ENCODE measurements at regions not wholly inside any gene's neighbourhood (a gene's known extent, or its start where the extent isn't known, plus 50 kb on each side); places are given as distances from the start of the nearest gene placed in this dataset.

DNA sequence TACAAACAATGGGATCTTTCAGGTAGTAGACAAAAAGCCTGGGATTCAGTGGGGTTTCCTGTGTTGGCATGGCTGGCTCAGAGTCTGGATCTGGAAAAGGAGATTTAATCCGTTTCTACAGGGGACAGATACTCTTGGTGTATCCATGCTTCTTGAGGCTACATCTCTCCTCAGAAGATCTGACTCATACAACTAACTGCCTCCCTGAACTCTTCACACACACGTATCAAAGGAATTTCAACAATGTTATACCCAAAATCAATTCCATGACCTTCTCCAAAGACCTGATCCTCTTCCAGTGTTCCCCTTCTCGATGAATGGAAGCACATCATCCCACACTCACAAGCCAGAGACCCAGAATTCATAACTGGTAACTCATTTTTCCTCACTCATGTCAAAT lies 435.3 kb upstream of the NBEA start:
- BruUV-seq (replicated peaks): no TSS peak
- RAD21 ChIA-PET (ENCODE audit: low non-redundant PET in 1 of 2, low total read pairs in 2 of 2, uncharacterized antibody in 2 of 2, unreplicated experiment in 2 of 2): no interaction called here
- H3K9me2 ChIP-seq (ENCODE audit: insufficient read depth): no peaks in the 10 kb centered on the region
- H3K4me3 ChIP-seq (replicated peaks in 1 of 2; ENCODE audit: low read depth in 1 of 2, low read length in 2 of 2): no peak overlapping the region
- TF ChIP-seq EGR1 (IDR thresholded peaks at IDR 0.05; ENCODE audit: low read depth) (no peak), CEBPB (IDR thresholded peaks at IDR 0.05; ENCODE audit: low read depth) (no peak), POLR2A (IDR thresholded peaks at IDR 0.05; ENCODE audit: borderline replicate concordance, extremely low read depth, insufficient read depth, insufficient read length) (no peak), POLR2AphosphoS5 (IDR thresholded peaks at IDR 0.05; ENCODE audit: low read depth, low read length) (no peak), RAD21 (IDR thresholded peaks at IDR 0.05; ENCODE audit: low read depth) (no peak), ELF1 (IDR thresholded peaks at IDR 0.05; ENCODE audit: borderline replicate concordance, low read depth) (no peak), SP1 (IDR thresholded peaks at IDR 0.05; ENCODE audit: low read depth) (no peak), FOSL1 (IDR thresholded peaks at IDR 0.05; ENCODE audit: low read depth) (no peak), YY1 (IDR thresholded peaks at IDR 0.05; ENCODE audit: extremely low read depth, insufficient replicate concordance, low read depth, low read length) (no peak), ZFX (IDR thresholded peaks at IDR 0.05) (no peak)
- TF ChIP-seq, protein P1, sequence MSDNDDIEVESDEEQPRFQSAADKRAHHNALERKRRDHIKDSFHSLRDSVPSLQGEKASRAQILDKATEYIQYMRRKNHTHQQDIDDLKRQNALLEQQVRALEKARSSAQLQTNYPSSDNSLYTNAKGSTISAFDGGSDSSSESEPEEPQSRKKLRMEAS (IDR thresholded peaks at IDR 0.05): no peak
- TF ChIP-seq, protein P2, sequence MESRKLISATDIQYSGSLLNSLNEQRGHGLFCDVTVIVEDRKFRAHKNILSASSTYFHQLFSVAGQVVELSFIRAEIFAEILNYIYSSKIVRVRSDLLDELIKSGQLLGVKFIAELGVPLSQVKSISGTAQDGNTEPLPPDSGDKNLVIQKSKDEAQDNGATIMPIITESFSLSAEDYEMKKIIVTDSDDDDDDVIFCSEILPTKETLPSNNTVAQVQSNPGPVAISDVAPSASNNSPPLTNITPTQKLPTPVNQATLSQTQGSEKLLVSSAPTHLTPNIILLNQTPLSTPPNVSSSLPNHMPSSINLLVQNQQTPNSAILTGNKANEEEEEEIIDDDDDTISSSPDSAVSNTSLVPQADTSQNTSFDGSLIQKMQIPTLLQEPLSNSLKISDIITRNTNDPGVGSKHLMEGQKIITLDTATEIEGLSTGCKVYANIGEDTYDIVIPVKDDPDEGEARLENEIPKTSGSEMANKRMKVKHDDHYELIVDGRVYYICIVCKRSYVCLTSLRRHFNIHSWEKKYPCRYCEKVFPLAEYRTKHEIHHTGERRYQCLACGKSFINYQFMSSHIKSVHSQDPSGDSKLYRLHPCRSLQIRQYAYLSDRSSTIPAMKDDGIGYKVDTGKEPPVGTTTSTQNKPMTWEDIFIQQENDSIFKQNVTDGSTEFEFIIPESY (IDR thresholded peaks at IDR 0.05; ENCODE audit: extremely low read depth, insufficient replicate concordance, low read length): no peak
- TF ChIP-seq, protein P3, sequence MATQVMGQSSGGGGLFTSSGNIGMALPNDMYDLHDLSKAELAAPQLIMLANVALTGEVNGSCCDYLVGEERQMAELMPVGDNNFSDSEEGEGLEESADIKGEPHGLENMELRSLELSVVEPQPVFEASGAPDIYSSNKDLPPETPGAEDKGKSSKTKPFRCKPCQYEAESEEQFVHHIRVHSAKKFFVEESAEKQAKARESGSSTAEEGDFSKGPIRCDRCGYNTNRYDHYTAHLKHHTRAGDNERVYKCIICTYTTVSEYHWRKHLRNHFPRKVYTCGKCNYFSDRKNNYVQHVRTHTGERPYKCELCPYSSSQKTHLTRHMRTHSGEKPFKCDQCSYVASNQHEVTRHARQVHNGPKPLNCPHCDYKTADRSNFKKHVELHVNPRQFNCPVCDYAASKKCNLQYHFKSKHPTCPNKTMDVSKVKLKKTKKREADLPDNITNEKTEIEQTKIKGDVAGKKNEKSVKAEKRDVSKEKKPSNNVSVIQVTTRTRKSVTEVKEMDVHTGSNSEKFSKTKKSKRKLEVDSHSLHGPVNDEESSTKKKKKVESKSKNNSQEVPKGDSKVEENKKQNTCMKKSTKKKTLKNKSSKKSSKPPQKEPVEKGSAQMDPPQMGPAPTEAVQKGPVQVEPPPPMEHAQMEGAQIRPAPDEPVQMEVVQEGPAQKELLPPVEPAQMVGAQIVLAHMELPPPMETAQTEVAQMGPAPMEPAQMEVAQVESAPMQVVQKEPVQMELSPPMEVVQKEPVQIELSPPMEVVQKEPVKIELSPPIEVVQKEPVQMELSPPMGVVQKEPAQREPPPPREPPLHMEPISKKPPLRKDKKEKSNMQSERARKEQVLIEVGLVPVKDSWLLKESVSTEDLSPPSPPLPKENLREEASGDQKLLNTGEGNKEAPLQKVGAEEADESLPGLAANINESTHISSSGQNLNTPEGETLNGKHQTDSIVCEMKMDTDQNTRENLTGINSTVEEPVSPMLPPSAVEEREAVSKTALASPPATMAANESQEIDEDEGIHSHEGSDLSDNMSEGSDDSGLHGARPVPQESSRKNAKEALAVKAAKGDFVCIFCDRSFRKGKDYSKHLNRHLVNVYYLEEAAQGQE (IDR thresholded peaks at IDR 0.05; ENCODE audit: low read depth): no peak
- TF ChIP-seq, protein P4, sequence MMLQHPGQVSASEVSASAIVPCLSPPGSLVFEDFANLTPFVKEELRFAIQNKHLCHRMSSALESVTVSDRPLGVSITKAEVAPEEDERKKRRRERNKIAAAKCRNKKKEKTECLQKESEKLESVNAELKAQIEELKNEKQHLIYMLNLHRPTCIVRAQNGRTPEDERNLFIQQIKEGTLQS (IDR thresholded peaks at IDR 0.05): no peak
- H3K27me3 ChIP-seq (ENCODE audit: insufficient read depth, low read length): no peaks in the 10 kb centered on the region
- H3K9ac ChIP-seq (ENCODE audit: low read length): no peak overlapping the region
- no peaks in the 10 kb centered on the region for H3K36me3 ChIP-seq (ENCODE audit: control insufficient read depth in 1 of 2, insufficient read depth in 2 of 2, low read length in 2 of 2)
- no peaks in the 10 kb centered on the region for H3K9me3 ChIP-seq (ENCODE audit: control insufficient read depth in 1 of 2, insufficient read depth in 1 of 2, low read depth in 1 of 2, low read length in 2 of 2)
- intact Hi-C loops (cut with micrococcal nuclease): no loop called here
- ATAC-seq: no peak
- no peak overlapping the region for H3K4me2 ChIP-seq (ENCODE audit: low read length)
- CTCF ChIA-PET: no interaction called here
- no peak overlapping the region for H3K27ac ChIP-seq (ENCODE audit: low read depth, low read length)
- H3K79me2 ChIP-seq (ENCODE audit: insufficient read depth, low read length): no peaks in the 10 kb centered on the region
- POLR2A ChIA-PET: no interaction called here
- H2AFZ ChIP-seq (ENCODE audit: low read depth, low read length, poor library complexity, severe bottlenecking): no peak overlapping the region
- no peaks in the 10 kb centered on the region for H3K4me1 ChIP-seq (ENCODE audit: control insufficient read depth in 1 of 2, insufficient read depth in 2 of 2, low read length in 2 of 2)
- no peaks in the 10 kb centered on the region for H4K20me1 ChIP-seq (ENCODE audit: insufficient read depth)
- DNase-seq (ENCODE audit: low read depth, low spot score): no peak
